GM13976 (cell line): ENCODE measurements at regions not wholly inside any gene's neighbourhood (a gene's known extent, or its start where the extent isn't known, plus 50 kb on each side); places are given as distances from the start of the nearest gene placed in this dataset.
"Not testable (repeated sequence)": the region's sequence is repeated elsewhere in the genome, so short reads cannot be mapped to it uniquely, and the experiment has no call there.

Experiments
- DNase-seq: peaks from one replicate; pipeline ENCODE4 v3.0.0; 2012; ENCODE audit warnings: low spot score
- in situ Hi-C: fragments of 300-500 bp; cut with MboI; formaldehyde crosslinking; loops from one replicate; pipeline ENCODE4 v1.12.0; 2022; ENCODE audit warnings: low sequenced_read_pairs, mixed read lengths, inconsistent platforms; ENCODE audit not compliant: unreplicated experiment
- TF ChIP-seq, protein P1 (sequence below): IDR thresholded peaks from 2 replicates; pipeline ENCODE4 v1.5.1; 2012; ENCODE audit warnings: borderline replicate concordance, mild to moderate bottlenecking; ENCODE audit not compliant: insufficient read depth; ENCODE audit errors: extremely low read depth, missing control alignments, control extremely low read depth

DNA sequence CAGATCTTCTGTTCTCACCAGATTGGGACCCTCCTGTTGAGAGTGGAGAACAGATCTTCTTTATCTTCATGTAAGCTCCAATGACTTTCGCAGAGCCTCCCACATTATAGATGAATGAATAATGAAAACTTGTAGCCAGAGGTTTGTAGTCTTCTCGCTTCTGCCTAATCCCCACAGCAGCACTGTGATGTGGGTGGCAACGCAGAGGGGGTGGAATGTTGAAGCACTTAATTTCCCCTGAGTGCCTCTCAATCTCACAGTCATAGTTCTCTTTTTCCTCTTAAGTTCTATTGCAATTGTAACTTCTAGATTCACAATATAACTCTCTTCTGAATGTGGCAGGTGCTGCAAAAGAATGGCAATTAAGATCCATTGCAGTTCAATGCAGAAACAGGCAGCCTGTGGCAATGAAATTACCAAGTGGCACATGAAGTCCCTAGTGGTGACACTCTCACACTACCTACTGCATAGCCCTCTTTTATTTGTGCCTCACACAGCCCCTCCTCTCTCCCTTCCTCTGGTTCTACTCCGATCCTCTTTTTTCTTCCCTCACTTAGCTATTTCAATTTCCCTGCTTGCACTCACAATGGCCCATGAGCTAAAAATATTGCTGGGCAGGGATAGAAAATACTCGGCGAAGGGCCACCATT, 281.9 kb downstream of the UBE3D start:
- in situ Hi-C loops, result no loop called here
- TF ChIP-seq, protein P1, sequence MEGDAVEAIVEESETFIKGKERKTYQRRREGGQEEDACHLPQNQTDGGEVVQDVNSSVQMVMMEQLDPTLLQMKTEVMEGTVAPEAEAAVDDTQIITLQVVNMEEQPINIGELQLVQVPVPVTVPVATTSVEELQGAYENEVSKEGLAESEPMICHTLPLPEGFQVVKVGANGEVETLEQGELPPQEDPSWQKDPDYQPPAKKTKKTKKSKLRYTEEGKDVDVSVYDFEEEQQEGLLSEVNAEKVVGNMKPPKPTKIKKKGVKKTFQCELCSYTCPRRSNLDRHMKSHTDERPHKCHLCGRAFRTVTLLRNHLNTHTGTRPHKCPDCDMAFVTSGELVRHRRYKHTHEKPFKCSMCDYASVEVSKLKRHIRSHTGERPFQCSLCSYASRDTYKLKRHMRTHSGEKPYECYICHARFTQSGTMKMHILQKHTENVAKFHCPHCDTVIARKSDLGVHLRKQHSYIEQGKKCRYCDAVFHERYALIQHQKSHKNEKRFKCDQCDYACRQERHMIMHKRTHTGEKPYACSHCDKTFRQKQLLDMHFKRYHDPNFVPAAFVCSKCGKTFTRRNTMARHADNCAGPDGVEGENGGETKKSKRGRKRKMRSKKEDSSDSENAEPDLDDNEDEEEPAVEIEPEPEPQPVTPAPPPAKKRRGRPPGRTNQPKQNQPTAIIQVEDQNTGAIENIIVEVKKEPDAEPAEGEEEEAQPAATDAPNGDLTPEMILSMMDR, result no peak
- DNase-seq, result no peak

DNA sequence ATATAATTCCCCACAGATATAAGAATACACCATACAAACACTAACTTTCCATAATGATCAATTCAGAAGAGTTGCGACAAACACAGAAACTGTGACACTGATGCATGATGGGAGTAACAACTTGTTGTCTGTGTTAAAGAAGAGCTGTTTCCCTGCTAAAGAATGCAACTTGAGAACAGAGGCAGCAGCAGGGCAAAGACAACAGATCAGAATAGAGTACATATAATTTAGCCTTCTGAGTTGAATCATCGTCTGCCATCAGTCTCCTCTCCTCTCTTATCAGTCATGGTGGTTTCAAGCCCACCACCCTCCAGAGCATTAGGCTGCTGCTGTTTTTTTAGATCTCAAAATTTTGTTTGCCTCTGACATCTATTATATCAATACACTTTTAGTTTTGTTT, 280.4 kb downstream of the UBE3D start:
- TF ChIP-seq, protein P1, result no peak
- in situ Hi-C loops, result no loop called here
- no peak for DNase-seq

DNA sequence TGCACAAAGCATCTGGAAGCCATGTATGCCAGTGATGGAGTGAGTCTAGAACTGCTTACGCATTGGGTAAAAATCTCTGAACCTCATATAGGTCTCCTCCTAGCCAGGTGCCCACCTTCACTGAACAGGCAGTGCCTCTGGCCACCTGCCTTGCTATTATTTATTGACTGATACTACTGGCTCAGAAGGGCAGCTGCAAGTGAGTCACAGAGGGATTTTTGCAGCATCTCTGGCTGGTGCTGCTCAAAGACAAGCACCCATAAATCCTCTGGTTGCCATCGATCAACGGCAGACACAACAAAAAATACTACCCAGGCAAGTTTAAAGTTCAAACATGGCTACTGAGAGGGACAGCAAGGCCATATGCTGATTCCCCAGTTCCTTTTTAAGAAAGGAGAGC, 279.4 kb downstream of the UBE3D start:
- TF ChIP-seq, protein P1, result no peak
- DNase-seq, result no peak
- in situ Hi-C loops, result no loop called here

DNA sequence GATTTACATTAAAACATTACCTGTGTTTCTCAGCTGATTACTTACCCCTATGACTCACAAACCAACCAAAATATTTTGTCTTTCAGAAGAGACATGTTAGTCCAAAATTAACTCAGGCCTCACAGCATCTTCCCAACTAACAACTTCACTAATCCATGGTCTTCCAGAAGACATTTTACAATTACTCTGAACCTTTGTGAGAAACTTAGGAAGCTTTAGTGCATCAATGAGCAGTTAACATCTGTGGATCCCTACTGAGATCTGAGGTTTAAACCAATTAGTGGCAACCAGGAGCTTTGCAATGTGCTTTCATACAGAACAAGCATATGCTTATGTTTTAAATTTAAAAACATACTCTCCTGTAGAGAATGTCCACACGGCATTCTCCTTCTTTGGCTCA, 269.7 kb downstream of the UBE3D start:
- TF ChIP-seq, protein P1, result no peak
- in situ Hi-C loops, result no loop called here
- DNase-seq, result no peak

DNA sequence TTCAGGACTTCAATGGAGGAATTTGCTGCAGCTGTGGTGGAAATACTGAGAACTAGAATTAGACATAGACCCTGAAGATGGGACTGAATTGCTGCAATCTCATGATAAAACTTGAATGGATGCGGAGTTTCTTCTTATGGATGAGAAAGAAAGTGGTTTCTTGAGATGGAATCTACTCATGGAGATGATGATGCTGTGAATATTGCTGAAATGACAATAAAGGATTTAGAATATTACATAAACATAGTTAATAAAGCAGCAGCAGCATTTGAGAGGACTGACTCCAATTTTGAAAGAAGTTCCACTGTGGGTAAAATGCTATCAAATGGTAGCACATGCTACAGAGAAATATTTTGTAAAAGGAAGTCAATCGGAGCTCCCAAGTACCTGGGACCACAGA, 264.6 kb downstream of the UBE3D start:
- DNase-seq, result no peak
- in situ Hi-C loops, result no loop called here
- TF ChIP-seq, protein P1, result no peak

DNA sequence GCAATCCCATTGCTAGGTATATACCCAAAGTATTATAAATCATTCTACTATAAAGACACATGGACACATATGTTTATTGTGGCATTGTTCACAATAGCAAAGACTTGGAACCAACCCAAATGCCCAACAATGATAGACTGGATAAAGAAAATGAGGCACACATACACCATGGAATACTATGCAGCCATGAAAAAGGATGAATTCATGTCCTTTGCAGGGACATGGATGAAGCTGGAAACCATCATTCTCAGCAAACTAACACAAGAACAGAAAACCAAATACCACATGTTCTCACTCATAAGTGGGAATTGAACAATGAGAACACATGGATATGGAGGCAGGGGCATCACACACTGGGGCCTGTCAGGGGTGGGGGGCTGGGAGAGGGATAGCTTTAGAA, 249.4 kb downstream of the UBE3D start:
- in situ Hi-C loops, DNase-seq: not testable (repeated sequence)

DNA sequence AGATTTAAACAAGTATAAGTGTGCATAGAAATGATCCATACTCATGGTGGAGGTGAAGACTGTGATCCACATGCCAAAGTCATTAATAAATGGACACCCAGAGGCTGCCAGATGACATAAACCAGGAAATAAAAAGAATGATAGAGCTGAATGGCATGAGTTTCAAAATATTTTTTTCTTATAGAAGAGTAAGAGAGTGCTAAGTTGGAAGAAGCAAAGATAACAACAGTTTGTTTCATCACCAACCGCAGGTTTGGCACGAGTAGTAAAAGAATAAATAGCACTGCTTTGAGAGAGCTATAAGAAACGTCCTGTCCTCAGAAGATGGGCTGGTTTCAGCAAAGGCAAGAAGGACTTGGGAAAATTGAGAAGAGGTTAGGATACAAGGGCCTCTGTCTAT, 246.9 kb downstream of the UBE3D start:
- no peak for DNase-seq
- in situ Hi-C loops, result no loop called here
- TF ChIP-seq, protein P1, result no peak
